ENCODE measurements at regions not wholly inside any gene's neighbourhood (a gene's known extent, or its start where the extent isn't known, plus 50 kb on each side); places are given as distances from the start of the nearest gene placed in this dataset.

- TF ChIP-seq CTCF (IDR thresholded peaks at IDR 0.05; ENCODE audit: extremely low read depth in 1 of 2, insufficient read depth in 1 of 2, low read depth in 1 of 2, low read length in 2 of 2) = no peak
- no peak for TF ChIP-seq JUN (IDR thresholded peaks at IDR 0.05; ENCODE audit: borderline replicate concordance, insufficient read depth, insufficient read length, low read depth)
- no peak for TF ChIP-seq EZH2 (IDR thresholded peaks at IDR 0.05; ENCODE audit: borderline replicate concordance, low read depth, low read length, severe bottlenecking)
- TF ChIP-seq FOS (IDR thresholded peaks at IDR 0.05; ENCODE audit: borderline replicate concordance, insufficient read depth, low read length) = no peak
- no peak for TF ChIP-seq POLR2A (IDR thresholded peaks at IDR 0.05; ENCODE audit: low read depth, low read length)
- no peak for TF ChIP-seq POLR2AphosphoS5 (IDR thresholded peaks at IDR 0.05; ENCODE audit: insufficient read depth, low read depth, low read length)
- TF ChIP-seq MAX (IDR thresholded peaks at IDR 0.05; ENCODE audit: insufficient read depth, insufficient read length) = no peak
These were observed 662.5 kb downstream of the IRX1 start for GRCh38 chr5:4258170-4258569.
